CD4-positive, alpha-beta T cell (primary cell): ENCODE measurements at regions not wholly inside any gene's neighbourhood (a gene's known extent, or its start where the extent isn't known, plus 50 kb on each side); places are given as distances from the start of the nearest gene placed in this dataset.

Experiments used
- ATAC-seq: fragments of 200-7000 bp; cut with Tn5 transposase; one replicate; pipeline ENCODE4 v1.10.0; 2022; ENCODE audit warnings: mild to moderate bottlenecking; ENCODE audit not compliant: poor library complexity
- CTCF ChIA-PET: fragments of 350-600 bp; sonication (Branson Sonifier 250); formaldehyde crosslinking; loops from one replicate; lab custom pipeline; 2021; ENCODE audit warnings: antibody characterized with exemption, inconsistent platforms; lab: Charles Lee
- POLR2A ChIA-PET: fragments of 350-600 bp; sonication (Branson Sonifier 250); formaldehyde crosslinking; loops from one replicate; lab custom pipeline; 2021; ENCODE audit warnings: antibody characterized with exemption, inconsistent platforms; lab: Charles Lee
- DNase-seq, 14 experiments: peaks; one replicate each; pipeline ENCODE4 v3.0.0-alpha.2; 2013 to 2020; ENCODE audit warnings: mixed read lengths in 2 of 14
- H3K27ac ChIP-seq, 2 donors: one replicate each; pipeline versions ENCODE4 v1.5.1 to v1.7.0; 2013; ENCODE audit warnings: low read length in 2 of 2, low read depth in 1 of 2, mild to moderate bottlenecking in 1 of 2
- H3K27me3 ChIP-seq, 2 experiments: 1 replicate in 1 of 2; 2 replicates in 1 of 2; pipeline versions ENCODE4 v1.6.1 to v1.7.0; 2013; ENCODE audit warnings: low read length in 2 of 2, control low read depth in 1 of 2, mild to moderate bottlenecking in 1 of 2, moderate library complexity in 1 of 2; ENCODE audit not compliant: insufficient read depth in 2 of 2, control insufficient read depth in 1 of 2
- H3K36me3 ChIP-seq: one replicate; pipeline ENCODE4 v1.6.1; 2013; ENCODE audit warnings: low read length, control low read depth; ENCODE audit not compliant: insufficient read depth
- H3K4me1 ChIP-seq: one replicate; pipeline ENCODE4 v1.6.1; 2013; ENCODE audit warnings: low read length, control low read depth; ENCODE audit not compliant: insufficient read depth
- H3K4me3 ChIP-seq: one replicate; pipeline ENCODE4 v1.5.1; 2013; ENCODE audit warnings: mild to moderate bottlenecking, low read length, moderate library complexity
- H3K9me3 ChIP-seq, 2 experiments: 1 replicate in 1 of 2; 2 replicates in 1 of 2; pipeline versions ENCODE4 v1.6.1 to v1.7.0; 2013; ENCODE audit warnings: low read length in 2 of 2, mild to moderate bottlenecking in 2 of 2, control low read depth in 1 of 2, moderate library complexity in 1 of 2; ENCODE audit not compliant: control insufficient read depth in 1 of 2, insufficient read depth in 1 of 2
- H3K27ac Mint-ChIP-seq: one replicate; pipeline ENCODE4 v1.8.0; 2020; ENCODE audit warnings: mixed read lengths
- H3K27me3 Mint-ChIP-seq: one replicate; pipeline ENCODE4 v1.8.0; 2021; ENCODE audit warnings: mixed read lengths
- H3K36me3 Mint-ChIP-seq: one replicate; pipeline ENCODE4 v1.8.0; 2021; ENCODE audit warnings: low read depth, mixed read lengths
- H3K4me1 Mint-ChIP-seq: one replicate; pipeline ENCODE4 v1.8.0; 2021; ENCODE audit warnings: low read depth, mixed read lengths
- H3K4me3 Mint-ChIP-seq: one replicate; pipeline ENCODE4 v1.8.0; 2020; ENCODE audit warnings: mild to moderate bottlenecking, mixed read lengths
- H3K9me3 Mint-ChIP-seq: one replicate; pipeline ENCODE4 v1.8.0; 2020; ENCODE audit warnings: mixed read lengths
- intact Hi-C, 2 experiments: fragments of 100-400 bp; cut with DNase I in 1 of 2; cut with micrococcal nuclease in 1 of 2; formaldehyde crosslinking; loops; one replicate each; pipeline versions ENCODE4 v1.15.1 to v1.9.0; 2023 to 2025; cut with DNase I, micrococcal nuclease
- TF ChIP-seq, protein P1 (sequence below): fragments of 200-600 bp; IDR thresholded peaks from one replicate; pipeline ENCODE4 v1.8.0; 2022; ENCODE audit warnings: antibody characterized with exemption, mild to moderate bottlenecking

DNA sequence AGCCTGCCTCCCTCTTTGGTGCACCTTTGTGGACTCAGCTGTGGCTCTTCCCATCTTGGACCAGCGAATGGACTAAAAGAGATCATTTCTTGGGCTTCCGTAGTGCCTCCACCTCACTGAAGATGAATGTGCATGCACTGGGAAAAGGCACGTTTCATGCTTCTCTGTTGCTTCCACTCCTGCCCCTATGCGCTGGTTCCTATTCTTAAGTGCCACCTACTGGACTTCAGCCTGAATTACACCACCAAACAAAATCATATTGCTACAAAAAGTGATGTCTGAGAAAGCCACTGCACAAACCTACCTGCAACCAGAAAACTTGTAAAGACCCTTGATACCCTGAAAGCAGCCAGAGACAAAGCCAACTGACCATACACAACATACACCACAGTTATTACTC is 695.6 kb downstream of the TSN start:
- Mint-ChIP-seq H3K4me1 (no peaks in the 10 kb centered on the region), H3K4me3 (no peak overlapping the region), H3K27ac (no peak overlapping the region), H3K36me3 (no peaks in the 10 kb centered on the region), H3K9me3 (peaks cover 8% of the 10 kb centered on the region), H3K27me3 (peaks cover 9% of the 10 kb centered on the region)
- TF ChIP-seq, protein P1, sequence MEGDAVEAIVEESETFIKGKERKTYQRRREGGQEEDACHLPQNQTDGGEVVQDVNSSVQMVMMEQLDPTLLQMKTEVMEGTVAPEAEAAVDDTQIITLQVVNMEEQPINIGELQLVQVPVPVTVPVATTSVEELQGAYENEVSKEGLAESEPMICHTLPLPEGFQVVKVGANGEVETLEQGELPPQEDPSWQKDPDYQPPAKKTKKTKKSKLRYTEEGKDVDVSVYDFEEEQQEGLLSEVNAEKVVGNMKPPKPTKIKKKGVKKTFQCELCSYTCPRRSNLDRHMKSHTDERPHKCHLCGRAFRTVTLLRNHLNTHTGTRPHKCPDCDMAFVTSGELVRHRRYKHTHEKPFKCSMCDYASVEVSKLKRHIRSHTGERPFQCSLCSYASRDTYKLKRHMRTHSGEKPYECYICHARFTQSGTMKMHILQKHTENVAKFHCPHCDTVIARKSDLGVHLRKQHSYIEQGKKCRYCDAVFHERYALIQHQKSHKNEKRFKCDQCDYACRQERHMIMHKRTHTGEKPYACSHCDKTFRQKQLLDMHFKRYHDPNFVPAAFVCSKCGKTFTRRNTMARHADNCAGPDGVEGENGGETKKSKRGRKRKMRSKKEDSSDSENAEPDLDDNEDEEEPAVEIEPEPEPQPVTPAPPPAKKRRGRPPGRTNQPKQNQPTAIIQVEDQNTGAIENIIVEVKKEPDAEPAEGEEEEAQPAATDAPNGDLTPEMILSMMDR = no peak
- no peaks in the 10 kb centered on the region for H3K36me3 ChIP-seq
- no peaks in the 10 kb centered on the region for H3K27me3 ChIP-seq
- ATAC-seq (no peak), DNase-seq (peak in 2 of 14 experiments; percentile 1 to 2)
- H3K4me1 ChIP-seq = no peaks in the 10 kb centered on the region
- peaks cover 3 to 5% of the 10 kb centered on the region in 2 experiments for H3K9me3 ChIP-seq
- no peak overlapping the region for H3K4me3 ChIP-seq
- H3K27ac ChIP-seq = no peak overlapping the region
- ChIA-PET POLR2A (no interaction called here), CTCF (no interaction called here)
- intact Hi-C loops = no loop called here

DNA sequence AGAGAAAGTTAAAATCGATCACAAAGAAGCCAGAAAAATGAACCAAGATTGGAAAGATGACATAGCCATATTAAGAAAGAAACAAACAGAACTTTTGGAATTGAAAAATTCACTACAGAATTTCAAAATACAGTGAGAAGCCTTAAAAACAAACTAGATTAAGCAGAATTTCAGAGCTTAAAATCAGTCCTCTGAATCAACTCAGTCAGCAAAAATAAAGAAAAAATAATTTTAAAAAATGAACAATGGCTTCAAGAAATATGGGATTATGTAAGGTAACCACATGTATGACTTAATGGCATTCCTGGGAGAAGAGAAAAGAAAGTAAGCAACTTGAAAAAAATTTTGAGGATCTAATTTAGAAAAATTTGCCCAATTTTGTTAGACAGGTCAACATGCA is 696.2 kb downstream of the TSN start:
- Histone ChIP-seq H3K9me3 (peaks cover 3 to 5% of the 10 kb centered on the region in 2 experiments), H3K27ac (no peak overlapping the region), H3K27me3 (no peaks in the 10 kb centered on the region), H3K4me3 (no peak overlapping the region), H3K36me3 (no peaks in the 10 kb centered on the region), H3K4me1 (no peaks in the 10 kb centered on the region)
- Mint-ChIP-seq H3K9me3 (peaks cover 10% of the 10 kb centered on the region), H3K27ac (no peak overlapping the region), H3K4me3 (no peak overlapping the region), H3K4me1 (no peaks in the 10 kb centered on the region), H3K27me3 (peaks cover 9% of the 10 kb centered on the region), H3K36me3 (no peaks in the 10 kb centered on the region)
- CTCF ChIA-PET = no interaction called here
- TF ChIP-seq, protein P1 = no peak
- intact Hi-C loops = no loop called here
- DNase-seq (no peak), ATAC-seq (no peak)
- POLR2A ChIA-PET = no interaction called here

DNA sequence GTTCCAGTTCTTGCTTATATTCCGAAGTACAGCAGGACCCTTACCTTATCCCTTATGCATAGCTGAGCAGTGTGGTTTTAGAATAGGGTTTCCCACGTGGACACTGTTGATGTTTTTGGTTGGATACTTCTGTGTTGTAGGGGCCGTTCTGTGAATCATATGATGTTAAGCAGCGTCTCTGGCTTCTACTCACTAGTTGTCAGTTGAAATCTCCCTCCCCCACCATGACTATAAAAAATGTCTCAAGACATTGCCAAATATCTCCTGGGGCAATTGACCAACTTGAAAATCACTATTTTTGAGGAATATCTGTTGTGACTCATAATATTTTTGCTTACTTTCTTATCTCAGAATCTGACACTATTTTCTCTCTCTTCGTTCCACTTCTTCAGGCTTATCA is 713.7 kb downstream of the TSN start:
- intact Hi-C loops = no loop called here
- POLR2A ChIA-PET = no interaction called here
- no peaks in the 10 kb centered on the region for H3K4me1 ChIP-seq
- ATAC-seq (no peak), DNase-seq (no peak)
- TF ChIP-seq, protein P1 = no peak
- H3K9me3 ChIP-seq = peaks cover 0 to 7% of the 10 kb centered on the region in 2 experiments
- Mint-ChIP-seq H3K27me3 (no peaks in the 10 kb centered on the region), H3K27ac (no peak overlapping the region), H3K36me3 (no peaks in the 10 kb centered on the region), H3K4me3 (no peak overlapping the region), H3K9me3 (no peaks in the 10 kb centered on the region), H3K4me1 (no peaks in the 10 kb centered on the region)
- H3K27ac ChIP-seq = no peak overlapping the region
- H3K27me3 ChIP-seq = no peaks in the 10 kb centered on the region
- H3K4me3 ChIP-seq = no peak overlapping the region
- H3K36me3 ChIP-seq = no peaks in the 10 kb centered on the region
- CTCF ChIA-PET = no interaction called here
